ENCODE measurements at regions not wholly inside any gene's neighbourhood (a gene's known extent, or its start where the extent isn't known, plus 50 kb on each side); places are given as distances from the start of the nearest gene placed in this dataset.
"Not testable (repeated sequence)": the region's sequence is repeated elsewhere in the genome, so short reads cannot be mapped to it uniquely, and the experiment has no call there.

DNA sequence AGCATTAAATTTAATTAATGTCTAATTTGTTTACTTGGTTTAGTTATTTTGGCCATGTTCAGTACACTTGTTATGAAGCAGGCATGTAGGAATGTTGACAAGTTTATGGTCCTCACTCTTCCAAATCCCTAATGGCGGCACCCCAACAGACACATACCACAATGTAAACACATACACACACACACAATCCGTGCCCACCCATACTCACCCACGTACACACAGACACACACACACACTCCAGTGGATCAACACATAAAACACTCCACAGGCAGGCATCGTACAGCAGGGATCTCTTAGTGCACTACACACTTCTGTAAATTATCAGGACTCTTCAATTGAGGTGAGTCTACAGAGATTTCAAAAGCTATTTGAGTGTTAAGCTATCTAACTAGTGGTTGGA lies 767.5 kb downstream of the FOXD4L6 start:
- H3K4me3 ChIP-seq, H3K27ac ChIP-seq, H3K9me3 ChIP-seq, H3K36me3 ChIP-seq, H3K27me3 ChIP-seq, H3K4me1 ChIP-seq: not testable (repeated sequence)
- peak; percentile 32 for DNase-seq (ENCODE audit: low spot score)

GRCh38 chr9:40330958-40331357 lies 797.5 kb downstream of the FOXD4L6 start:
- H3K4me1 ChIP-seq, H3K9me3 ChIP-seq, H3K27me3 ChIP-seq, H3K27ac ChIP-seq, H3K36me3 ChIP-seq, H3K4me3 ChIP-seq: not testable (repeated sequence)
- DNase-seq (ENCODE audit: low spot score) = peak; percentile 47

DNA sequence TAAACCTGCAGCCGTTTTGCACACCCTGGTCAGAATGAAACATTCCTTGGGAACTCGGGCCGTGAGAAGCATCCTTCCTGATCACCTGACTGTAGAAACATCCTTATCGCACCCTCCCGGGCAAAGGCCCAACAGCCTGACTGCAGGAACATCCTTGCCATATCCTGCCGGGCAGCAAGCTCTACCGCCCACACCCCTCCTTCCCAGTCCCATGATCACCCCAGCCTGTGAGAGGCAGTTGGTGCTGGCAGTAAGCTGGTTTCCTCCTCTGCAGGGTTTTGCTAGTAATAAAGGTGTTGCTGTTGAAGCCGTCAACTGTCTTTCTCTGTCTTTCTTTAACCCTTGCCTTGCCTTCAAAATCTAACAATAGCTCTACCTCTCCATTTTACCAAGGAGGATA lies 799.6 kb downstream of the FOXD4L6 start:
- H3K4me1 ChIP-seq; H3K36me3 ChIP-seq; H3K27me3 ChIP-seq; H3K4me3 ChIP-seq; DNase-seq (ENCODE audit: low spot score); H3K9me3 ChIP-seq; H3K27ac ChIP-seq: not testable (repeated sequence)

GRCh38 chr9:40326179-40326578 lies 802.3 kb downstream of the FOXD4L6 start:
- not testable (repeated sequence) for DNase-seq (ENCODE audit: low spot score); H3K9me3 ChIP-seq; H3K4me1 ChIP-seq; H3K27ac ChIP-seq; H3K36me3 ChIP-seq; H3K27me3 ChIP-seq; H3K4me3 ChIP-seq

- not testable (repeated sequence) for H3K9me3 ChIP-seq; H3K27ac ChIP-seq; DNase-seq (ENCODE audit: low spot score); H3K36me3 ChIP-seq; H3K4me1 ChIP-seq; H3K4me3 ChIP-seq; H3K27me3 ChIP-seq
Observed at GRCh38 chr9:40322730-40323129, 805.8 kb downstream of the FOXD4L6 start.

- not testable (repeated sequence) for H3K4me1 ChIP-seq; H3K36me3 ChIP-seq; H3K4me3 ChIP-seq; DNase-seq (ENCODE audit: low spot score); H3K9me3 ChIP-seq; H3K27me3 ChIP-seq; H3K27ac ChIP-seq
Observed at GRCh38 chr9:40321857-40322256, 806.6 kb downstream of the FOXD4L6 start.

DNA sequence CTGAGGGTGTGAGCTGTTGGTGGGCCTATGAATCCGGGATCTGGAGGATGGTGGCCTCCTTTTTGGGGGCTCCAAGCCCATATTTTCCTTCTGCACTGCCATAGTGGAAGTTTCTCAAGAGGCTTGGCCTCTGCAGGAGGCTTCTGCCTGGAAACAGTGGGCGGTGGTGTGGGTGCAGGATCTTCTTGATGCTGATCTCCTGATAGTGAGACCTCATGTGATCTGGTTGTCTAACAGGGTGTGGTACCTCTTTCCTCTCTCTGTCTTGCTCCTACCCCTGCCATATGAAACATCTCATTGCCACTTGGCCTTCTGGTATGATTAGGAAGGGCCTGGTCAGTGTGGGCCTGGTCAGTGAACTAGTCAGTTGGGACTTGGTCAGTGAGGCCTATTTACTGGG lies 807.3 kb downstream of the FOXD4L6 start:
- not testable (repeated sequence) for H3K36me3 ChIP-seq; DNase-seq (ENCODE audit: low spot score); H3K27ac ChIP-seq; H3K27me3 ChIP-seq; H3K4me3 ChIP-seq; H3K9me3 ChIP-seq; H3K4me1 ChIP-seq

GRCh38 chr9:40315215-40315614 lies 813.3 kb downstream of the FOXD4L6 start:
- DNase-seq (ENCODE audit: low spot score); H3K4me3 ChIP-seq; H3K27me3 ChIP-seq; H3K36me3 ChIP-seq; H3K4me1 ChIP-seq; H3K9me3 ChIP-seq; H3K27ac ChIP-seq: not testable (repeated sequence)

GRCh38 chr9:40289999-40290398 lies 838.5 kb downstream of the FOXD4L6 start:
- not testable (repeated sequence) for H3K27me3 ChIP-seq; H3K27ac ChIP-seq; DNase-seq (ENCODE audit: low spot score); H3K9me3 ChIP-seq; H3K4me1 ChIP-seq; H3K4me3 ChIP-seq; H3K36me3 ChIP-seq

All from right atrium auricular region (tissue), 2 donors.